B cell (primary cell): ENCODE measurements at regions not wholly inside any gene's neighbourhood (a gene's known extent, or its start where the extent isn't known, plus 50 kb on each side); places are given as distances from the start of the nearest gene placed in this dataset.
"Not testable (repeated sequence)": the region's sequence is repeated elsewhere in the genome, so short reads cannot be mapped to it uniquely, and the experiment has no call there.

Experiments used
- CTCF ChIP-seq: fragments of 200-600 bp; IDR thresholded peaks from one replicate; pipeline ENCODE4 v1.8.0; 2022; ENCODE audit warnings: antibody characterized with exemption, mild to moderate bottlenecking
- EZH2 ChIP-seq: IDR thresholded peaks from 2 replicates; pipeline ENCODE4 v1.6.1; 2012; ENCODE audit warnings: borderline replicate concordance, low read depth, mild to moderate bottlenecking, moderate library complexity, low read length; ENCODE audit not compliant: insufficient read depth, poor library complexity, severe bottlenecking

GRCh38 chr2:89874810-89875595, 1183.5 kb downstream of the RPIA start:
- not testable (repeated sequence) for TF ChIP-seq CTCF, EZH2
